NCI-H2196 treated with DMSO at 0.1 percent for 48 hours (cell line): ENCODE measurements at regions not wholly inside any gene's neighbourhood (a gene's known extent, or its start where the extent isn't known, plus 50 kb on each side); places are given as distances from the start of the nearest gene placed in this dataset.

Experiments
- DNase-seq: peaks from one replicate; lab custom pipeline; 2025; ENCODE audit not compliant: unreplicated experiment; lab: John Stamatoyannopoulos, UW

GRCh38 chr3:161444694-161445077 lies 51.9 kb upstream of the OTOL1 start:
- no peak for DNase-seq

- DNase-seq = no peak
Measured at GRCh38 chr3:161443921-161444693, 52.5 kb upstream of the OTOL1 start.

GRCh38 chr3:161430307-161430706 lies 59.0 kb upstream of the SPTSSB start:
- DNase-seq = no peak

- DNase-seq = no peak
Measured at GRCh38 chr3:161427347-161427746, 56.0 kb upstream of the SPTSSB start.

- DNase-seq = no peak
Measured at GRCh38 chr3:161426758-161427157, 55.4 kb upstream of the SPTSSB start.

- DNase-seq = peak; percentile 46
Measured at GRCh38 chr3:161423911-161424522, 52.7 kb upstream of the SPTSSB start.

- DNase-seq = no peak
Measured at GRCh38 chr3:161422171-161422700, 50.9 kb upstream of the SPTSSB start.
